Endothelial cell of umbilical vein (primary cell): ENCODE measurements at regions not wholly inside any gene's neighbourhood (a gene's known extent, or its start where the extent isn't known, plus 50 kb on each side); places are given as distances from the start of the nearest gene placed in this dataset.

Experiments used
- BruUV-seq: library from RNA; stranded (reverse); fragments of 400-500 nt; replicated peaks from 2 replicates; lab custom pipeline; 2021; lab: Mats Ljungman, UMichigan
- CTCF ChIA-PET: fragments of 300-600, 350-600 bp; sonication (Branson Sonifier 250); formaldehyde crosslinking; loops from one replicate; lab custom pipeline; 2021; ENCODE audit warnings: antibody characterized with exemption, inconsistent platforms; lab: Charles Lee
- POLR2A ChIA-PET: fragments of 300-600, 350-600 bp; sonication (Branson Sonifier 250); formaldehyde crosslinking; loops from one replicate; lab custom pipeline; 2021; ENCODE audit warnings: antibody characterized with exemption, inconsistent platforms; lab: Charles Lee
- DNase-seq: peaks from one replicate; pipeline ENCODE4 v3.0.0-alpha.2; 2011; ENCODE audit warnings: low read depth, low spot score
- FAIRE-seq: peaks from 2 replicates; lab custom pipeline; 2011; peaks lifted over from hg19 to GRCh38; lab: Jason Lieb, UNC
- H2AFZ ChIP-seq: 2 replicates; pipeline ENCODE4 v1.6.0; 2012; ENCODE audit warnings: low read depth, low read length, control low read depth, inconsistent platforms
- H3K27ac ChIP-seq: 2 replicates; pipeline ENCODE4 v1.5.1; 2011; ENCODE audit warnings: low read depth, mild to moderate bottlenecking, control low read depth, low read length, moderate library complexity; ENCODE audit not compliant: insufficient read depth
- H3K27me3 ChIP-seq, 2 experiments: 2 replicates each; pipeline versions ENCODE4 v1.6.0 to v1.6.1; 2011; ENCODE audit warnings: low read length in 2 of 2, mixed read lengths in 1 of 2; ENCODE audit not compliant: control insufficient read depth in 2 of 2, insufficient read depth in 2 of 2
- H3K36me3 ChIP-seq, 2 experiments: 2 replicates in 1 of 2; 3 replicates in 1 of 2; pipeline ENCODE4 v1.5.1; 2011; ENCODE audit warnings: low read length in 2 of 2, mild to moderate bottlenecking in 1 of 2, moderate library complexity in 1 of 2; ENCODE audit not compliant: control insufficient read depth in 2 of 2, insufficient read depth in 2 of 2; ENCODE audit errors: extremely low read depth in 1 of 2
- H3K4me1 ChIP-seq: 3 replicates; pipeline ENCODE4 v1.5.1; 2011; ENCODE audit warnings: mild to moderate bottlenecking, low read length; ENCODE audit not compliant: control insufficient read depth, insufficient read depth; ENCODE audit errors: extremely low read depth
- H3K4me2 ChIP-seq: 2 replicates; pipeline ENCODE4 v1.6.1; 2011; ENCODE audit warnings: low read length, control low read depth, mixed read lengths; ENCODE audit not compliant: insufficient read depth
- H3K4me3 ChIP-seq, 3 experiments: fragments of 200-600 bp in 1 of 3; sonication (generic), shearing (Covaris generic) in 1 of 3; replicated peaks in 1 of 3; 2 replicates each; pipeline ENCODE4 v1.5.1; 2011 to 2016; ENCODE audit warnings: control low read depth in 3 of 3, low read length in 3 of 3, mild to moderate bottlenecking in 2 of 3, inconsistent platforms in 1 of 3, low read depth in 1 of 3, moderate library complexity in 1 of 3; ENCODE audit not compliant: insufficient read depth in 1 of 3
- H3K79me2 ChIP-seq: 2 replicates; pipeline ENCODE4 v1.6.0; 2012; ENCODE audit warnings: low read length, inconsistent platforms; ENCODE audit not compliant: control insufficient read depth, insufficient read depth
- H3K9ac ChIP-seq: replicated peaks from 2 replicates; pipeline ENCODE3; 2011; ENCODE audit warnings: low read length, control low read depth; ENCODE audit not compliant: insufficient read depth; ENCODE audit errors: extremely low read depth
- H3K9me1 ChIP-seq: replicated peaks from 3 replicates; pipeline ENCODE4 v1.6.0; 2011; ENCODE audit warnings: mild to moderate bottlenecking, low read length; ENCODE audit not compliant: control insufficient read depth, insufficient read depth; ENCODE audit errors: extremely low read depth
- H3K9me3 ChIP-seq: replicated peaks from 2 replicates; pipeline ENCODE4 v1.5.1; 2012; ENCODE audit warnings: low read length, inconsistent platforms; ENCODE audit not compliant: control insufficient read depth, insufficient read depth
- H4K20me1 ChIP-seq: replicated peaks from 2 replicates; pipeline ENCODE3; 2011; ENCODE audit warnings: mild to moderate bottlenecking, low read length; ENCODE audit not compliant: control insufficient read depth, insufficient read depth; ENCODE audit errors: extremely low read depth
- CTCF ChIP-seq, 2 donors: IDR thresholded peaks; 1 replicate in 1 of 2; 2 replicates in 1 of 2; pipeline ENCODE4 v1.5.1; 2011; ENCODE audit warnings: low read length in 2 of 2, mild to moderate bottlenecking in 2 of 2, moderate library complexity in 2 of 2, control low read depth in 1 of 2, inconsistent platforms in 1 of 2, low read depth in 1 of 2; ENCODE audit not compliant: insufficient read depth in 1 of 2; ENCODE audit errors: extremely low read depth in 1 of 2
- EZH2 ChIP-seq: IDR thresholded peaks from 2 replicates; pipeline ENCODE4 v1.6.1; 2012; ENCODE audit warnings: borderline replicate concordance, low read depth, mild to moderate bottlenecking, moderate library complexity, low read length, inconsistent platforms; ENCODE audit not compliant: severe bottlenecking
- FOS ChIP-seq: IDR thresholded peaks from 2 replicates; pipeline ENCODE4 v1.6.1; 2011; ENCODE audit warnings: mild to moderate bottlenecking, low read length, moderate library complexity, borderline replicate concordance; ENCODE audit not compliant: insufficient read depth
- GATA2 ChIP-seq: IDR thresholded peaks from 2 replicates; pipeline ENCODE4 v1.7.0; 2011; ENCODE audit warnings: low read depth, mild to moderate bottlenecking, moderate library complexity, mixed read lengths, low read length; ENCODE audit not compliant: insufficient read length, insufficient read depth
- JUN ChIP-seq: IDR thresholded peaks from 2 replicates; pipeline ENCODE4 v1.6.1; 2011; ENCODE audit warnings: borderline replicate concordance, low read depth; ENCODE audit not compliant: insufficient read length, insufficient read depth
- MAX ChIP-seq: IDR thresholded peaks from 2 replicates; pipeline ENCODE4 v1.6.1; 2011; ENCODE audit not compliant: insufficient read depth, insufficient read length
- MYC ChIP-seq: IDR thresholded peaks from one replicate; pipeline ENCODE4 v1.6.1; 2011; ENCODE audit warnings: mild to moderate bottlenecking, low read depth, low read length
- POLR2A ChIP-seq: IDR thresholded peaks from 2 replicates; pipeline ENCODE4 v1.6.1; 2012; ENCODE audit warnings: low read depth, mild to moderate bottlenecking, control low read depth, low read length
- POLR2AphosphoS5 ChIP-seq: IDR thresholded peaks from 2 replicates; pipeline ENCODE4 v1.6.1; 2012; ENCODE audit warnings: low read depth, mild to moderate bottlenecking, control low read depth, low read length, moderate library complexity; ENCODE audit not compliant: insufficient read depth
- dilution Hi-C: fragments of 300-500 bp; cut with MboI; formaldehyde crosslinking; loops from one replicate; pipeline ENCODE4 v1.15.0; 2019; ENCODE audit warnings: low sequenced_read_pairs; ENCODE audit not compliant: extremely low pct_ligation_motif_present
- intact Hi-C: fragments of 100-400 bp; cut with micrococcal nuclease; formaldehyde crosslinking; loops from one replicate; pipeline ENCODE4 v1.10.0; 2022

- no peak overlapping the region for H3K9ac ChIP-seq
- no peak overlapping the region for H3K27ac ChIP-seq
- peaks cover 6 to 20% of the 10 kb centered on the region in 2 experiments for H3K36me3 ChIP-seq
- dilution Hi-C loops (no loop called here), intact Hi-C loops (no loop called here)
- no peaks in the 10 kb centered on the region for H3K79me2 ChIP-seq
- H3K4me2 ChIP-seq: no peak overlapping the region
- no TSS peak for BruUV-seq
- no peak for TF ChIP-seq MYC
- TF ChIP-seq EZH2: no peak
- TF ChIP-seq CTCF (IDR thresholded peaks at IDR 0.05; ENCODE audit: extremely low read depth in 1 of 2, insufficient read depth in 1 of 2, low read depth in 1 of 2, low read length in 2 of 2): no peak
- TF ChIP-seq MAX: no peak
- TF ChIP-seq POLR2AphosphoS5: no peak
- TF ChIP-seq JUN: no peak
- TF ChIP-seq GATA2: no peak
- TF ChIP-seq FOS: no peak
- no peak for TF ChIP-seq POLR2A
- no peaks in the 10 kb centered on the region for H3K27me3 ChIP-seq
- ChIA-PET CTCF (interaction anchor here (0.9 to 3.6 kb wide), 42 partner anchors 8 to 906 kb away, joined by 3 to 46 read pairs (median 4); partner anchors contain the start of gene UTRN), POLR2A (interaction anchor here (0.6 kb wide), 1 partner anchor 67 kb away, joined by 4 read pairs; no protein-coding TSS in a partner anchor)
- no peaks in the 10 kb centered on the region for H3K9me1 ChIP-seq
- H4K20me1 ChIP-seq: no peaks in the 10 kb centered on the region
- no peaks in the 10 kb centered on the region for H3K4me1 ChIP-seq
- FAIRE-seq (no peak), DNase-seq (no peak)
- no peak overlapping the region for H3K4me3 ChIP-seq
- no peak overlapping the region for H2AFZ ChIP-seq
- no peaks in the 10 kb centered on the region for H3K9me3 ChIP-seq
Observed at GRCh38 chr6:144481527-144481926, 196.4 kb downstream of the UTRN start.
